ENCODE measurements at regions not wholly inside any gene's neighbourhood (a gene's known extent, or its start where the extent isn't known, plus 50 kb on each side); places are given as distances from the start of the nearest gene placed in this dataset.

- TF ChIP-seq POLR2A (IDR thresholded peaks at IDR 0.05) = no peak
- TF ChIP-seq, protein P1, sequence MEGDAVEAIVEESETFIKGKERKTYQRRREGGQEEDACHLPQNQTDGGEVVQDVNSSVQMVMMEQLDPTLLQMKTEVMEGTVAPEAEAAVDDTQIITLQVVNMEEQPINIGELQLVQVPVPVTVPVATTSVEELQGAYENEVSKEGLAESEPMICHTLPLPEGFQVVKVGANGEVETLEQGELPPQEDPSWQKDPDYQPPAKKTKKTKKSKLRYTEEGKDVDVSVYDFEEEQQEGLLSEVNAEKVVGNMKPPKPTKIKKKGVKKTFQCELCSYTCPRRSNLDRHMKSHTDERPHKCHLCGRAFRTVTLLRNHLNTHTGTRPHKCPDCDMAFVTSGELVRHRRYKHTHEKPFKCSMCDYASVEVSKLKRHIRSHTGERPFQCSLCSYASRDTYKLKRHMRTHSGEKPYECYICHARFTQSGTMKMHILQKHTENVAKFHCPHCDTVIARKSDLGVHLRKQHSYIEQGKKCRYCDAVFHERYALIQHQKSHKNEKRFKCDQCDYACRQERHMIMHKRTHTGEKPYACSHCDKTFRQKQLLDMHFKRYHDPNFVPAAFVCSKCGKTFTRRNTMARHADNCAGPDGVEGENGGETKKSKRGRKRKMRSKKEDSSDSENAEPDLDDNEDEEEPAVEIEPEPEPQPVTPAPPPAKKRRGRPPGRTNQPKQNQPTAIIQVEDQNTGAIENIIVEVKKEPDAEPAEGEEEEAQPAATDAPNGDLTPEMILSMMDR (IDR thresholded peaks at IDR 0.05) = no peak
Observed at GRCh38 chr1:19007491-19008441, 51.3 kb upstream of the IFFO2 start.
